Hypothalamus (tissue), 51 donors: ENCODE measurements at regions not wholly inside any gene's neighbourhood (a gene's known extent, or its start where the extent isn't known, plus 50 kb on each side); places are given as distances from the start of the nearest gene placed in this dataset.

Experiments used
- DNase-seq, 51 donors: peaks; one replicate each; lab custom pipeline; 2025; lab: John Stamatoyannopoulos, UW

DNA sequence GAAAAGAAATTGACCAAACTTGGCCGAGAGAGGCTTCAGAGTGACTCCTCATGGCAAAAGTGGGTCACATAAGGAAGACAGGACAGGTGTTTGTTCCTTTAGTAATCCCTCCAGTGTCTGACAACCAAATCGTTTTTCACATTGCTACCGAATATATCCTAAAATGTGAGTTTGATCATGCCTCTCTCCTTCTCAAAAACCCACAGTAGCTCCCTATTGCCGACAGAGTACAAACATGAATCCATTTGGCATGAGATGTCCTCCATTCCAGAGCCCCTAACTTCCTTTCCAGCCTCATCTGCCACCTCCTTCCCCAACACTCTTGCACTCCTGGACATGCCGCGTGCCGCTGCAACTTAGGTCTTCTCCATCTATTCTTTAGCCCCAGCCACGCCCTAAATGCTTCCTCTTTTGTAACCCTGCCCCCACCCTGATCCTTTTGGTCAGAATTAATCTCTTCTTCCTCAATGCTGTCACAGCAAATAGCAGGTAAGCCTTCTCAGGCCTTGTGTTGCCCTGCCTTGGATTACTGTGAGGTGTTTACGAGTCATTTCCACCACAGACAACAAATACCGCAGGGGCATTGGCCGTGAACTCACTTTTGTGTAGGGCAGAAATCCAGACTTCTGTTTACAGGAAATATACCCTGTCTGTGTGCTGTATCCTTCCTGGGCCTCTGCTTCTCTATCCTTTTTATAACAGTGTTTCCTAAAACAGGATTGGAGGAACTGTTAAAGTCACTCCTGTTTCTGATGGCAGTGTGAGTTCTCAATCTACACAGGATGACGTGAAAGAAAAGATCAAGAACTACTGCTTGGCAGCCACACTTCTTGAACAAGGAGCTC is 66.0 kb upstream of the FTH1 start:
- DNase-seq = no peak

DNA sequence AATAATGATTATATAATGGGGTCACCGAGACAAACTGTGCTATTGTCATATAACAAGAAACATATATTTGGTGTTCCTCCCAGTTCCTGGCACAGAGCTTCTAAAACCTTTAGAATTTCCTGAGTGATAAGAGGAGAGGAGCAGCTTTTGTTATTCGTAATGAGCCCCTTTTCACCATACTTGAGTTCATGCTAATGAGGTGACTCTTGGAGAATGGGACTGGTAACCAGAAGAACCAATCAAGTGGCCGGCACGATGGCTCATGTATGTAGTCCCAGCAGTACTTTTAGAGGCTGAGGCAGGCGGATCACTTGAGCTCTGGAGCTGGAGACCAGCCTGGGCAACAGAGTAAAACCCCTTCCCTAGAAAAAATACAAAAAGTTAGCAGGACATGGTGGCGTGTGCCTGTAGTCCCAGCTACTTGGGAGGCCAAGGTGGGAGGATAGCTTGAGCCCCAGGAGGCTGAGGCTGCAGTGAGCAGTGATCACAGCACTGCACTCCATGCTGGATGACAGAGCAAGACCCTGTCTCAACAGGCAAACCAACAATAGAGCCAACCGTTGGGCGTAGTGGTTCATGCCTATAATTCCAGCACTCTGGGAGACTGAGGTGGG is 62.7 kb upstream of the FTH1 start:
- DNase-seq = no peak

DNA sequence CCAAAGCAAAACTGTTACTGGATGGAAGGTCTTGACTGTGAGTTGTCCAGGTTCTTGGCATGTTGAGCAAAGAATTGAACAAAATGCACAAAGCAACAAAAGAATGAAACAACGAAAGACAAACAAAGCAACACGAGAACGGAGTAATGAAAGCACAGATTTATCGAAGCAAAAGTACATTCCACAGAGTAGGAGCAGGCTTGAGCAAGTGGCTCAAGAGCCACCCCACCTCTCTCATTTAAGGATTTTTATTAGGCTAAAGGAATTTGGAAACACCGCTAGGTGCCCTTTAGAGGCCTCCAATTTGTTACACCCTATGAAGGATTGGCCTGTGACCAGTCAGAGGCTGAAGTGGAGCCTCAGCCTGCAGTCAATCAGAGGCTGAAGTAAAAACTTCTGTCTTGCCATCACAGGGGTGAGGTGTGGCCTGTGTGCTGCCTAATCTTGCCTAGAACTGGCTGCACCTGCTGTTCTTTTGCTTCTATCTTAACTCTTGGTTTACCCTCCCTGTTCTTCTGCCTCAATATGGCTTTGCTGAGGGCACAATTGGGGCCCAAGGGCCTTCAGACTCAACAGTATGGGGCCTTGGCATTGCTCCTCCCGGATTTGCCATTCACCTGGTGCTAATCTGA is 59.4 kb upstream of the FTH1 start:
- DNase-seq = no peak

DNA sequence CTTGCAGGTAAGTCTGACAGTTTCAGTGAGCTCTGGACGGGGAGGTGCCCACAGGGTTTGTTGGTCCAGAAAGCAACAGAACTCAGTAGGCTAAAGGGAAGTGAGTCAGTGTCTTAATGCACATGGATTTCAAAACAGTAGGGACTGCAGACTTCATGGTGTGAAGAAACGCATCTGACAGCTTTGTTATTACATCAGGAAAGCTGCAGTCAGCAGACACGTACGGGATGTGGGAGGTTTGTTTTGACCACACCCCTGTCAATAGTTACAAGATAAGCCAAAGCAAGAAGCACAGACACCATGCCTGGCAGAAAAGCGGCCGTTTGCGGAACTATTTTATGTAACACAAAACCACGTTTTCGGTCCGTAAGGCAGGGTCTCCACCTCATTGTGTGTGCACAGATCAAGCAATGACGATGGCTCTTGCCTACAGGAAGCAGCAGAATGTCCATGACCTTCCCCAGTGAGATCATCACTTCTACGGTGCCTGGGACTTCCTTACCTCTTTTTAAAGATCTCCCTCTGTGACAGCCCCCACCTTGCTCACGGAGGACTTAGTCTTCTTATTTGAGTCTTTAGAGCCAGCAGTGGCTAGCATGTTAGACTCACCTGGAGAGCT is 58.2 kb upstream of the FTH1 start:
- DNase-seq = peak in 17 of 51 donors; percentile 3 to 64 (median 25)

DNA sequence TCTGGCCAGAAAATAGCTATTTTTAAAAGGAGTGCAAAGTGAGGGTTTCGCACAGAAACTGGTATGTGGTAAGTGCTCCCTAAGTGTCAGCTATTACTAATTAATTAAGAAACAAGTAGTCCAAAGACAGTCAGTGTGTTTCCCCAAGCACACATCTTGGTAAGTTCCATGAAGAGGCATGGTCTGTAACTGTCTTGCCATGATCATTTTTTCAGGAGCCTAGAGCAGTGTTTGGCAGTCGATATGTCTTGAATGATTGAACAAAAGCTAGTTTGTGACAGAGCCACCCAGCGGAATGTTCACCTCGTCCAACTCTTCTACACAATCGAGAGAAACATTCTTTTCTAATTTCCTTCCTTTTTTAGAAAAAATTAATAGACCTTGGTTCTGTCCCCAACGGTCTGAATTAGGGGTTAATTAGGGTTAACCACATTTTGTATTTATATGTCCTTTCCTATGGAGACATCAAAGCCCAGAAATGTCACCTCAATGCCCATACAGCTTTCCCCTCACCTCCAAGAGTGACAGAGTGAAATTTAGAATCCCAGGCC is 57.6 kb upstream of the FTH1 start:
- DNase-seq = no peak

DNA sequence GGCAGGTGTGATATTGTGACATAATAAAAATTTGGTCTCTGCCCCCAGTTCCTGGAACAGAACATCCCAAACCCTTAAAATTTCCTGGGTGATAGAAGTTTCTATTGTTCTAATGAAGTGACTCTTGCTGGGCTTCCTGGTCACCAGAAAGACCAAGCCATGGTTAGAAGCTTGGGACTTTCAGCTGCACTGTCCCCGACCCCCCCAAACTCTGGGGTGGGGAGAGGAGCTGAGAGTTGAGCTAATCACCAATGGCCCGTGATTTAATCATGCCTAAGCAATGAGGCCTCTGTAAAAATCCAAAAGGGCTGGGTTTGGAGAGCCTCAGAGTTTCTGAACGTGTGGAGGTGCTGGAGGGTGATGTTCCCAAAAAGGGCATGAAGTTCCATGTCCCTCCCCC is 54.8 kb upstream of the FTH1 start:
- DNase-seq = no peak

DNA sequence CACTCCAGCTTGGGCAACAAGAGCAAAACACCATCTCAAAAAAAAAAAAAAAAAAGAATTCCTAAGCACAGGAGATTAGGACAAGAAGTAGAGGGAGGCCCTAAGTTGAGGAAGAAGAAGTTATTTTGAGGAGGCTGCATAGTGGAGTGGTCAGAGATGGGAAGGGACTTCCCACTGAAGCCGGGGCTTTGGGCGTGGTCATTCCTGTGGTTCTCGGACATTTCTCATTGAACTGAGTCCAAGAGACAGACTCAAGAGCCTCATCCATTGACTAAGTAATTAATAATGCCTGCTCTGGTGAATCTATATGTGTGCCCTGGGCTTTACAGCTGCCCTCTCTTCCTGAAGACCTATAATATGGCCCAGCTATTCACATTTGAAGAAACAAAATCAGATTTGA is 53.2 kb upstream of the FTH1 start:
- no peak for DNase-seq

DNA sequence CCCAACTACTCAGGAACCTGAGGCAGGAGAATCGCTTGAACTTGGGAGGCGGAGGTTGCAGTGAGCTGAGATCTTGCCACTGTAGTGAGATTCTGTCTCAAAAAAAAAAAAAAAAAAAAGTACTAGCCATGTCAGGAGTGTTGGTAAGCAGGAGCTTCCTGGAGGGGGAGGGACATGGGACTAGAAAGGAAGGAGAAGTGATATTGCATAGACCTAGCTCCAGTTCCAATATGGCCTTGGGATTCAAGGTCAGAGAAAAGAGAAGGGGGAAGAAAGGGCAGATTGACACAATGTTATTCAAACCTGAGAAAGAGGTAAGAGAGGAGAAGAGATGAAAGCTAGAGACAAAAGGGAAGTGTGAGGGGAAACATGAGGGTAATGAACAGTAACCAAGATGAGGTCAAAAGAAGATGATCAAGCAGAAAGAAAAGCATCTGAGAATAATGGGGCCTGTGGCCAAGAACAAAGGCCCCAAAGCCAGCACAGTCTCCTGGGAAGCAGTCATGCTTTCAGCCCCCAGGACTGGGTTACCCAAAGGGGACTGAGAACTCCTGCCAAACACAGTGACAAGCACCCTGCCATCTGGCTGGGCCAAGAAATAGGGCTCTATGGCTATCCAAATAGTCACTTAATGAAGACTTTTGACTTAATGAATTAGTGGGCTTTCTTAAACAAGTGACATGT is 51.7 kb upstream of the FTH1 start:
- no peak for DNase-seq

DNA sequence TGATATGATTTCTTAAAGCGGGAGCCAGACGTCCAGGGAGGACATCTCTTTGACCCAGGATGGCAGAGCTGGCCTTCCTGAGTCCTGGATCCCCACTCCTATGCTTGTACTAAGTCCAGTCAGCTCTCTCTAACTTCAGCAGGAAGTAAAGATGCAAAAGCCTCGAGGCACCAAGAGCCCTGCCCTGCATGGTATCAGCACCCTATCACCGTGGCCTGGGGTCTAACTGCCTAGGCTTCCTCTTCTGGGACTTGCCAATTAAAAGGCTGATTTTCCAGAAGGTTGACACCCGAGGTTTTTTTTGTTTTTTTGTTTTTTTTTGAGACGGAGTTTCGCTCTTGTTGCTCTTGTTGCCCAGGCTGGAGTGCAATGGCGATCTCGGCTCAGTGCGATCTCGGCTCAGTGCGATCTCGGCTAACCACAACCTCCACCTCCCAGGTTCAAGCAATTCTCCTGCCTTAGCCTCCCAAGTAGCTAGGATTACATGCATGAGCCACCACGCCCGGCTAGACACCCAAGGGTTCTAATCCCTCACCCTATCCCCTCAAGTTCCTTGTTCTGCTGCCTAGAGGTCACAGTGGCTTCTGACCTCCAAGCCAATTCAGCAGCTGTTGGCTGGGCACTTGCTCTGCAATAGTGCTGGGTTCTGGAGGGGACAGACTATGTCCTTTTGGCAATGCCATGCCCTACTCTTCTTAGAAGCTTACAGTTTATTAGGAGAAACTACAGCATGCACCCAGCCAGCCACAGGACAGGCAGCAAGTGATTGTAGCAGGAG is 50.6 kb upstream of the FTH1 start:
- DNase-seq = no peak
